ENCODE measurements at regions not wholly inside any gene's neighbourhood (a gene's known extent, or its start where the extent isn't known, plus 50 kb on each side); places are given as distances from the start of the nearest gene placed in this dataset.

GRCh38 chr1:58165073-58165472 is 381.5 kb downstream of the OMA1 start:
- TF ChIP-seq POLR2AphosphoS5 (IDR thresholded peaks at IDR 0.05; ENCODE audit: low read depth, low read length) (no peak), REST (IDR thresholded peaks at IDR 0.05; ENCODE audit: insufficient read depth in 1 of 2, low read depth in 2 of 2, low read length in 2 of 2) (no peak), TAF1 (IDR thresholded peaks at IDR 0.05; ENCODE audit: borderline replicate concordance, insufficient read depth, low read length) (no peak), SIN3A (IDR thresholded peaks at IDR 0.05; ENCODE audit: borderline replicate concordance, insufficient read depth, low read length) (no peak)
